ENCODE measurements at regions not wholly inside any gene's neighbourhood (a gene's known extent, or its start where the extent isn't known, plus 50 kb on each side); places are given as distances from the start of the nearest gene placed in this dataset.

- Mint-ChIP-seq H3K4me3 (no peak overlapping the region), H3K27me3 (no peaks in the 10 kb centered on the region), H3K36me3 (ENCODE audit: low read depth) (no peaks in the 10 kb centered on the region), H3K4me1 (ENCODE audit: low read depth) (no peaks in the 10 kb centered on the region), H3K27ac (no peak overlapping the region), H3K9me3 (no peaks in the 10 kb centered on the region)
These were observed 95.3 kb upstream of the RET start for GRCh38 chr10:42981358-42982236.

- H3K36me3 Mint-ChIP-seq (ENCODE audit: low read depth) = no peaks in the 10 kb centered on the region
- H3K4me1 Mint-ChIP-seq (ENCODE audit: low read depth) = no peaks in the 10 kb centered on the region
- no peak overlapping the region for H3K4me3 Mint-ChIP-seq
- no peak overlapping the region for H3K27ac Mint-ChIP-seq
- H3K27me3 Mint-ChIP-seq = no peaks in the 10 kb centered on the region
- no peaks in the 10 kb centered on the region for H3K9me3 Mint-ChIP-seq
These were observed 93.9 kb upstream of the RET start for GRCh38 chr10:42982891-42983506.

GRCh38 chr10:42983591-42983990 is 93.3 kb upstream of the RET start:
- Mint-ChIP-seq H3K4me1 (ENCODE audit: low read depth) (no peaks in the 10 kb centered on the region), H3K27ac (no peak overlapping the region), H3K9me3 (no peaks in the 10 kb centered on the region), H3K27me3 (no peaks in the 10 kb centered on the region), H3K36me3 (ENCODE audit: low read depth) (no peaks in the 10 kb centered on the region), H3K4me3 (no peak overlapping the region)

- Mint-ChIP-seq H3K4me1 (ENCODE audit: low read depth) (peaks cover 2% of the 10 kb centered on the region), H3K36me3 (ENCODE audit: low read depth) (no peaks in the 10 kb centered on the region), H3K27me3 (no peaks in the 10 kb centered on the region), H3K27ac (no peak overlapping the region), H3K9me3 (no peaks in the 10 kb centered on the region), H3K4me3 (no peak overlapping the region)
These were observed 92.7 kb upstream of the RET start for GRCh38 chr10:42984035-42984610.

GRCh38 chr10:42984761-42985325 is 92.0 kb upstream of the RET start:
- Mint-ChIP-seq H3K4me1 (ENCODE audit: low read depth) (peaks cover 5% of the 10 kb centered on the region), H3K27ac (no peak overlapping the region), H3K36me3 (ENCODE audit: low read depth) (no peaks in the 10 kb centered on the region), H3K4me3 (no peak overlapping the region), H3K27me3 (no peaks in the 10 kb centered on the region), H3K9me3 (no peaks in the 10 kb centered on the region)

GRCh38 chr10:42985436-42986316 is 91.2 kb upstream of the RET start:
- no peaks in the 10 kb centered on the region for H3K36me3 Mint-ChIP-seq (ENCODE audit: low read depth)
- H3K27me3 Mint-ChIP-seq = no peaks in the 10 kb centered on the region
- no peaks in the 10 kb centered on the region for H3K9me3 Mint-ChIP-seq
- peaks cover 5% of the 10 kb centered on the region for H3K4me1 Mint-ChIP-seq (ENCODE audit: low read depth)
- no peak overlapping the region for H3K4me3 Mint-ChIP-seq
- no peak overlapping the region for H3K27ac Mint-ChIP-seq

GRCh38 chr10:42986633-42987032 is 90.2 kb upstream of the RET start:
- no peaks in the 10 kb centered on the region for H3K36me3 Mint-ChIP-seq (ENCODE audit: low read depth)
- no peak overlapping the region for H3K27ac Mint-ChIP-seq
- H3K4me1 Mint-ChIP-seq (ENCODE audit: low read depth) = peaks cover 5% of the 10 kb centered on the region
- H3K9me3 Mint-ChIP-seq = no peaks in the 10 kb centered on the region
- H3K4me3 Mint-ChIP-seq = no peak overlapping the region
- no peaks in the 10 kb centered on the region for H3K27me3 Mint-ChIP-seq

GRCh38 chr10:42987121-42987541 is 89.7 kb upstream of the RET start:
- Mint-ChIP-seq H3K27me3 (no peaks in the 10 kb centered on the region), H3K4me1 (ENCODE audit: low read depth) (peaks cover 5% of the 10 kb centered on the region), H3K27ac (no peak overlapping the region), H3K9me3 (no peaks in the 10 kb centered on the region), H3K36me3 (ENCODE audit: low read depth) (no peaks in the 10 kb centered on the region), H3K4me3 (no peak overlapping the region)

- Mint-ChIP-seq H3K4me1 (ENCODE audit: low read depth) (peaks cover 5% of the 10 kb centered on the region), H3K36me3 (ENCODE audit: low read depth) (no peaks in the 10 kb centered on the region), H3K27me3 (no peaks in the 10 kb centered on the region), H3K27ac (no peak overlapping the region), H3K9me3 (no peaks in the 10 kb centered on the region), H3K4me3 (no peak overlapping the region)
These were observed 89.3 kb upstream of the RET start for GRCh38 chr10:42987575-42987974.

GRCh38 chr10:42988069-42988468 is 88.8 kb upstream of the RET start:
- no peak overlapping the region for H3K4me3 Mint-ChIP-seq
- H3K4me1 Mint-ChIP-seq (ENCODE audit: low read depth) = peaks cover 5% of the 10 kb centered on the region
- no peaks in the 10 kb centered on the region for H3K27me3 Mint-ChIP-seq
- H3K36me3 Mint-ChIP-seq (ENCODE audit: low read depth) = no peaks in the 10 kb centered on the region
- no peaks in the 10 kb centered on the region for H3K9me3 Mint-ChIP-seq
- H3K27ac Mint-ChIP-seq = no peak overlapping the region

GRCh38 chr10:42988517-42989395 is 88.1 kb upstream of the RET start:
- peak overlapping the region; percentile 17 for H3K27ac Mint-ChIP-seq
- H3K9me3 Mint-ChIP-seq = no peaks in the 10 kb centered on the region
- no peak overlapping the region for H3K4me3 Mint-ChIP-seq
- H3K4me1 Mint-ChIP-seq (ENCODE audit: low read depth) = peaks cover 5% of the 10 kb centered on the region
- H3K36me3 Mint-ChIP-seq (ENCODE audit: low read depth) = no peaks in the 10 kb centered on the region
- H3K27me3 Mint-ChIP-seq = no peaks in the 10 kb centered on the region

GRCh38 chr10:42989481-42989921 is 87.4 kb upstream of the RET start:
- Mint-ChIP-seq H3K36me3 (ENCODE audit: low read depth) (no peaks in the 10 kb centered on the region), H3K9me3 (no peaks in the 10 kb centered on the region), H3K4me1 (ENCODE audit: low read depth) (peaks cover 5% of the 10 kb centered on the region), H3K27ac (peak overlapping the region; percentile 17), H3K4me3 (no peak overlapping the region), H3K27me3 (no peaks in the 10 kb centered on the region)

GRCh38 chr10:42990016-42990720 is 86.7 kb upstream of the RET start:
- Mint-ChIP-seq H3K4me1 (ENCODE audit: low read depth) (peaks cover 5% of the 10 kb centered on the region), H3K27ac (no peak overlapping the region), H3K4me3 (no peak overlapping the region), H3K9me3 (no peaks in the 10 kb centered on the region), H3K36me3 (ENCODE audit: low read depth) (no peaks in the 10 kb centered on the region), H3K27me3 (no peaks in the 10 kb centered on the region)
